ENCODE measurements at regions not wholly inside any gene's neighbourhood (a gene's known extent, or its start where the extent isn't known, plus 50 kb on each side); places are given as distances from the start of the nearest gene placed in this dataset.

DNA sequence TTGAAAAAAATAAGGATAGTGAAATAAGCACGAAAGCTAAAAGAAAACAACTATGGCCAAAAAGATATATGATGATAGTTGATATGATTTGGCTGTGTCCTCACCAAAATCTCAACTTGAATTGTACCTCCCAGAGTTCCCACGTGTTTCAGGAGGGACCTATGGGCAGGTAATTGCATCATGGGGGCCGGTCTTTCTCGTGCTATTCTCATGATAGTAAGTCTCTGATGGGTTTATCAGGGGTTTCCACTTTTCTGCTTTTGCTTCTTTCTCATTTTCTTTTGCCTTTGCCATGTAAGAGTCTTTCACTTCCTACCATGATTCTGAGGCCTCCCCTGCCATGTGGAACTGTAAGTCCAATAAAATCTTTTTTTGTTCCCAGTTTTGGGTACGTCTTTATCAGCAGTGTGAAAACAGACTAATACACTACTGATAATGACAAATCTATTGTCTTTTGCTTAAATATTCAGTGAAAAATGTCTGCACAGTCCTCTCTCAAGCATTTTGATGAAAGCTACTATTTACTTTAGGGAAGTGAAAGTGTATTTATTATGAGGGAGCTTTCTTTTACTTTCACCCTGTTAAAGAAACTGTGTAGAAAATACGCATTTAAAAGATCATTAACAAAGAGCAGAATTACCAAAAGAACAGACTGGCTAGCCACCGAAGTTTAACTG is 389.1 kb downstream of the HTR1B start:
- Histone ChIP-seq H3K27me3 (ENCODE audit: control insufficient read depth, insufficient read depth, low read length) (no peaks in the 10 kb centered on the region), H3K4me1 (ENCODE audit: control insufficient read depth, insufficient read depth, low read length) (no peaks in the 10 kb centered on the region), H3K9me3 (ENCODE audit: control insufficient read depth, insufficient read depth, low read length) (no peaks in the 10 kb centered on the region), H3K27ac (ENCODE audit: low read depth, low read length) (no peak overlapping the region), H3K36me3 (ENCODE audit: control insufficient read depth, insufficient read depth, low read length) (no peaks in the 10 kb centered on the region), H3K4me3 (ENCODE audit: low read depth, low read length) (no peak overlapping the region)
- WGBS (ENCODE audit: insufficient coverage): no CpG with 5 or more reads among the region's 7 CpGs
- DNase-seq (ENCODE audit: low read depth in 4 of 6, low spot score in 6 of 6): no peak

GRCh38 chr6:77073410-77073760 is 389.9 kb downstream of the HTR1B start:
- no peaks in the 10 kb centered on the region for H3K4me1 ChIP-seq (ENCODE audit: control insufficient read depth, insufficient read depth, low read length)
- no peak overlapping the region for H3K27ac ChIP-seq (ENCODE audit: low read depth, low read length)
- no CpG with 5 or more reads among the region's 1 CpG for WGBS (ENCODE audit: insufficient coverage)
- DNase-seq (ENCODE audit: low read depth in 4 of 6, low spot score in 6 of 6): no peak
- H3K27me3 ChIP-seq (ENCODE audit: control insufficient read depth, insufficient read depth, low read length): no peaks in the 10 kb centered on the region
- H3K9me3 ChIP-seq (ENCODE audit: control insufficient read depth, insufficient read depth, low read length): no peaks in the 10 kb centered on the region
- no peaks in the 10 kb centered on the region for H3K36me3 ChIP-seq (ENCODE audit: control insufficient read depth, insufficient read depth, low read length)
- no peak overlapping the region for H3K4me3 ChIP-seq (ENCODE audit: low read depth, low read length)

- 77% methylated on average over 3 of the region's 4 CpGs for WGBS (ENCODE audit: insufficient coverage)
- no peaks in the 10 kb centered on the region for H3K27me3 ChIP-seq (ENCODE audit: control insufficient read depth, insufficient read depth, low read length)
Observed at GRCh38 chr6:77072694-77073409, 390.4 kb downstream of the HTR1B start.

GRCh38 chr6:77063494-77063893 is 399.8 kb downstream of the HTR1B start:
- Histone ChIP-seq H3K27ac (ENCODE audit: low read depth, low read length) (no peak overlapping the region), H3K27me3 (ENCODE audit: control insufficient read depth, insufficient read depth, low read length) (no peaks in the 10 kb centered on the region), H3K36me3 (ENCODE audit: control insufficient read depth, insufficient read depth, low read length) (no peaks in the 10 kb centered on the region), H3K9me3 (ENCODE audit: control insufficient read depth, insufficient read depth, low read length) (no peaks in the 10 kb centered on the region), H3K4me3 (ENCODE audit: low read depth, low read length) (no peak overlapping the region), H3K4me1 (ENCODE audit: control insufficient read depth, insufficient read depth, low read length) (no peaks in the 10 kb centered on the region)
- 88% methylated on average over 4 of the region's 4 CpGs for WGBS (ENCODE audit: insufficient coverage)
- no peak for DNase-seq (ENCODE audit: low read depth in 4 of 6, low spot score in 6 of 6)

More at GRCh38 chr6:77072694-77073409, 390.4 kb downstream of the HTR1B start:
- DNase-seq (ENCODE audit: low read depth in 4 of 6, low spot score in 6 of 6): peak in 1 of 6 donors; percentile 15
- no peaks in the 10 kb centered on the region for H3K9me3 ChIP-seq (ENCODE audit: control insufficient read depth, insufficient read depth, low read length)
- no peaks in the 10 kb centered on the region for H3K4me1 ChIP-seq (ENCODE audit: control insufficient read depth, insufficient read depth, low read length)
- no peak overlapping the region for H3K4me3 ChIP-seq (ENCODE audit: low read depth, low read length)
- no peak overlapping the region for H3K27ac ChIP-seq (ENCODE audit: low read depth, low read length)
- H3K36me3 ChIP-seq (ENCODE audit: control insufficient read depth, insufficient read depth, low read length): no peaks in the 10 kb centered on the region

GRCh38 chr6:77055711-77056110 is 407.6 kb downstream of the HTR1B start:
- WGBS (ENCODE audit: insufficient coverage): 91% methylated on average over 4 of the region's 4 CpGs
- DNase-seq (ENCODE audit: low read depth in 4 of 6, low spot score in 6 of 6): peak in 2 of 6 donors; percentile 13 to 44
- no peak overlapping the region for H3K4me3 ChIP-seq (ENCODE audit: low read depth, low read length)

DNA sequence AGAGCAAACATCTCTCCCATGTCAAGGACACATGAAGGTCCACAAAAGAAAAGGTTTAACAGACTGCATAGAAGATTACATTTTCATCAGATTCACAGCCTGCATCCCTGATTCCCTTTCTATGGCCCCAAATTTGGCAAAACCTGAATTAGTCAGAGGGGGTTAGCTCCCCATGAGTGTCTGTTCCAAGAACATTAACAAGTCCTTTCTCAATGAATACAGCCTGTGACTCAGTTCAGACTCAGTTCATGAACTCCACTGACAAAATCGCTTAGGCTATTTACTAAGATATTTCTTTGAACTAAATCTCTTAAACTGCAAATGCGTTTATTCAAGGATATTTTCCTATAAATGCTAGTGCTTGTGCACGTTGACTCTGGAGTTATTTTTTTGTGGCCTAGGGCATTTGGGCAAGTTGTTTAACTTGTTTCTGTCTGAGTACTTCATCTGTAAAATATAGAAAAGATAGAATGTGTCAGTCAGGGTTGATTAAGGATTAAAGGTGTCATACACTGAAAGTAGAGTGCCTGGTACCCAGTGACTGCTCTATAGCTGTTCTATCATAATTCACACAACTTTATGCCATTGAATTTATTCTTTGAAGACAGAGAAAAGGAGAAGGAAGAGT is 422.6 kb downstream of the HTR1B start:
- no peaks in the 10 kb centered on the region for H3K36me3 ChIP-seq (ENCODE audit: control insufficient read depth, insufficient read depth, low read length)
- H3K27me3 ChIP-seq (ENCODE audit: control insufficient read depth, insufficient read depth, low read length): no peaks in the 10 kb centered on the region
- DNase-seq (ENCODE audit: low read depth in 4 of 6, low spot score in 6 of 6): no peak
- no CpG with 5 or more reads among the region's 3 CpGs for WGBS (ENCODE audit: insufficient coverage)
- no peaks in the 10 kb centered on the region for H3K4me1 ChIP-seq (ENCODE audit: control insufficient read depth, insufficient read depth, low read length)
- no peak overlapping the region for H3K27ac ChIP-seq (ENCODE audit: low read depth, low read length)
- no peak overlapping the region for H3K4me3 ChIP-seq (ENCODE audit: low read depth, low read length)
- no peaks in the 10 kb centered on the region for H3K9me3 ChIP-seq (ENCODE audit: control insufficient read depth, insufficient read depth, low read length)

More at GRCh38 chr6:77055711-77056110, 407.6 kb downstream of the HTR1B start:
- Histone ChIP-seq H3K27me3 (ENCODE audit: control insufficient read depth, insufficient read depth, low read length) (no peaks in the 10 kb centered on the region), H3K36me3 (ENCODE audit: control insufficient read depth, insufficient read depth, low read length) (no peaks in the 10 kb centered on the region), H3K27ac (ENCODE audit: low read depth, low read length) (no peak overlapping the region), H3K9me3 (ENCODE audit: control insufficient read depth, insufficient read depth, low read length) (no peaks in the 10 kb centered on the region), H3K4me1 (ENCODE audit: control insufficient read depth, insufficient read depth, low read length) (no peaks in the 10 kb centered on the region)

GRCh38 chr6:77038807-77039206 is 424.5 kb downstream of the HTR1B start:
- no peaks in the 10 kb centered on the region for H3K27me3 ChIP-seq (ENCODE audit: control insufficient read depth, insufficient read depth, low read length)
- no peaks in the 10 kb centered on the region for H3K36me3 ChIP-seq (ENCODE audit: control insufficient read depth, insufficient read depth, low read length)
- DNase-seq (ENCODE audit: low read depth in 4 of 6, low spot score in 6 of 6): no peak
- H3K4me1 ChIP-seq (ENCODE audit: control insufficient read depth, insufficient read depth, low read length): no peaks in the 10 kb centered on the region
- no peak overlapping the region for H3K27ac ChIP-seq (ENCODE audit: low read depth, low read length)
- WGBS (ENCODE audit: insufficient coverage): 75% methylated on average over 2 of the region's 3 CpGs
- no peak overlapping the region for H3K4me3 ChIP-seq (ENCODE audit: low read depth, low read length)
- no peaks in the 10 kb centered on the region for H3K9me3 ChIP-seq (ENCODE audit: control insufficient read depth, insufficient read depth, low read length)

DNA sequence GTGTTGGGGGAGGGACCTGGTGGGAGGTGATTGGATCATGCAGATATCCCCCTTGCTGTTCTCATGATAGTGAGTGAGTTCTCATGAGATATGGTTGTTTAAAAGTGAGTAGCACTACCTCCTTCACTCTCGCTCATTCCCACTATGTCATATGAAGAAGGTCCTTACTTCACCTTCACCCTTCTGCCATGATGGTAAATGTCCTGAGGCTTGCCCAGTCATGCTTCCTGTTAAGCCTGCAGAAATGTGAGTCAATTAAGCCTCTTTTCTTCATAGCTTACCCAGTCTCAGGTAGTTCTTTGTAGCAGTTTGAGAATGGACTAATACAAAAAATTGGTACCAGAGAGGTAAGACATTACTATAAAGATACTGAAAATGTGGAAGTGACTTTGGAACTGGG is 425.9 kb downstream of the HTR1B start:
- Histone ChIP-seq H3K4me1 (ENCODE audit: control insufficient read depth, insufficient read depth, low read length) (no peaks in the 10 kb centered on the region), H3K9me3 (ENCODE audit: control insufficient read depth, insufficient read depth, low read length) (no peaks in the 10 kb centered on the region), H3K36me3 (ENCODE audit: control insufficient read depth, insufficient read depth, low read length) (no peaks in the 10 kb centered on the region), H3K27me3 (ENCODE audit: control insufficient read depth, insufficient read depth, low read length) (no peaks in the 10 kb centered on the region), H3K4me3 (ENCODE audit: low read depth, low read length) (no peak overlapping the region), H3K27ac (ENCODE audit: low read depth, low read length) (no peak overlapping the region)
- DNase-seq (ENCODE audit: low read depth in 4 of 6, low spot score in 6 of 6): no peak
- WGBS (ENCODE audit: insufficient coverage): no CpG with 5 or more reads among the region's 1 CpG

DNA sequence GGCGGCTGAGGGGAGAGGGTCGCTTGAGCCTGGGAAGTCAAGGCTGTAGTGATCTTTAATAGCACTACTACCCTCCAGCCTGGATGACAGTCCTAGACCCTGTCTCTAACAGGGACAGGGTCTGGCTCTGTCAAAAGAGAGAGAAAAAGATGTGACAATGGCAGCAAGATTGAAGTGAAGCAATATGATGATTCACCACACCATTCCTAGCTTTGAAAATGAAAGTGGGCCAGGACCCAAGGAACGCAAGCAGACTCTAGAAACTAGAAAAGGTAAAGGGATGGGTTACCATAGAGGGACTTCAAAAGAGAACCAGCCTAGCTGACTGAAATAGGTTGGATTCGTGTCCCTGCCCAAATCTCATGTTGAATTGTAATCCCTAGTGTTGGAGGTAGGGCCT is 426.9 kb downstream of the HTR1B start:
- Histone ChIP-seq H3K27me3 (ENCODE audit: control insufficient read depth, insufficient read depth, low read length) (no peaks in the 10 kb centered on the region), H3K4me3 (ENCODE audit: low read depth, low read length) (no peak overlapping the region), H3K27ac (ENCODE audit: low read depth, low read length) (no peak overlapping the region), H3K9me3 (ENCODE audit: control insufficient read depth, insufficient read depth, low read length) (no peaks in the 10 kb centered on the region), H3K4me1 (ENCODE audit: control insufficient read depth, insufficient read depth, low read length) (no peaks in the 10 kb centered on the region), H3K36me3 (ENCODE audit: control insufficient read depth, insufficient read depth, low read length) (no peaks in the 10 kb centered on the region)
- 87% methylated on average over 3 of the region's 4 CpGs for WGBS (ENCODE audit: insufficient coverage)
- DNase-seq (ENCODE audit: low read depth in 4 of 6, low spot score in 6 of 6): no peak

GRCh38 chr6:77034161-77034560 is 429.1 kb downstream of the HTR1B start:
- Histone ChIP-seq H3K27ac (ENCODE audit: low read depth, low read length) (no peak overlapping the region), H3K36me3 (ENCODE audit: control insufficient read depth, insufficient read depth, low read length) (no peaks in the 10 kb centered on the region), H3K9me3 (ENCODE audit: control insufficient read depth, insufficient read depth, low read length) (no peaks in the 10 kb centered on the region), H3K4me1 (ENCODE audit: control insufficient read depth, insufficient read depth, low read length) (no peaks in the 10 kb centered on the region), H3K27me3 (ENCODE audit: control insufficient read depth, insufficient read depth, low read length) (no peaks in the 10 kb centered on the region), H3K4me3 (ENCODE audit: low read depth, low read length) (no peak overlapping the region)
- WGBS (ENCODE audit: insufficient coverage): 24% methylated on average over 2 of the region's 5 CpGs
- DNase-seq (ENCODE audit: low read depth in 4 of 6, low spot score in 6 of 6): no peak

Data from spinal cord (tissue), 9 donors.